Sigmoid colon (tissue), 4 donors: ENCODE measurements at regions not wholly inside any gene's neighbourhood (a gene's known extent, or its start where the extent isn't known, plus 50 kb on each side); places are given as distances from the start of the nearest gene placed in this dataset.

Experiments
- EP300 ChIP-seq, 4 donors: sonication (generic); formaldehyde crosslinking; IDR thresholded peaks; one replicate each; pipeline ENCODE4 v1.6.1; 2017; ENCODE audit warnings: antibody characterized with exemption in 4 of 4
- TF ChIP-seq, protein P1 (sequence below), 4 experiments: fragments of 450-650 bp in 3 of 4; fragments of 200-600 bp in 1 of 4; IDR thresholded peaks; one replicate each; pipeline ENCODE4 v1.5.1; 2016 to 2019; ENCODE audit warnings: antibody characterized with exemption in 4 of 4, mild to moderate bottlenecking in 3 of 4, moderate library complexity in 2 of 4

- no peak for TF ChIP-seq EP300 (IDR thresholded peaks at IDR 0.05)
- TF ChIP-seq, protein P1, sequence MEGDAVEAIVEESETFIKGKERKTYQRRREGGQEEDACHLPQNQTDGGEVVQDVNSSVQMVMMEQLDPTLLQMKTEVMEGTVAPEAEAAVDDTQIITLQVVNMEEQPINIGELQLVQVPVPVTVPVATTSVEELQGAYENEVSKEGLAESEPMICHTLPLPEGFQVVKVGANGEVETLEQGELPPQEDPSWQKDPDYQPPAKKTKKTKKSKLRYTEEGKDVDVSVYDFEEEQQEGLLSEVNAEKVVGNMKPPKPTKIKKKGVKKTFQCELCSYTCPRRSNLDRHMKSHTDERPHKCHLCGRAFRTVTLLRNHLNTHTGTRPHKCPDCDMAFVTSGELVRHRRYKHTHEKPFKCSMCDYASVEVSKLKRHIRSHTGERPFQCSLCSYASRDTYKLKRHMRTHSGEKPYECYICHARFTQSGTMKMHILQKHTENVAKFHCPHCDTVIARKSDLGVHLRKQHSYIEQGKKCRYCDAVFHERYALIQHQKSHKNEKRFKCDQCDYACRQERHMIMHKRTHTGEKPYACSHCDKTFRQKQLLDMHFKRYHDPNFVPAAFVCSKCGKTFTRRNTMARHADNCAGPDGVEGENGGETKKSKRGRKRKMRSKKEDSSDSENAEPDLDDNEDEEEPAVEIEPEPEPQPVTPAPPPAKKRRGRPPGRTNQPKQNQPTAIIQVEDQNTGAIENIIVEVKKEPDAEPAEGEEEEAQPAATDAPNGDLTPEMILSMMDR (IDR thresholded peaks at IDR 0.05): no peak
Observed at GRCh38 chr5:93247105-93247504, 333.9 kb downstream of the NR2F1-AS1 start.
